Middle frontal gyrus (tissue), 1 donor: ENCODE measurements at regions not wholly inside any gene's neighbourhood (a gene's known extent, or its start where the extent isn't known, plus 50 kb on each side); places are given as distances from the start of the nearest gene placed in this dataset.

Experiments used
- DNase-seq: peaks from one replicate; pipeline ENCODE4 v3.0.0-alpha.2; 2015; ENCODE audit warnings: low spot score; ENCODE audit errors: extremely low spot score

GRCh38 chr14:81829447-81829846 lies 295.8 kb upstream of the SEL1L start:
- DNase-seq: no peak

GRCh38 chr14:81831128-81831820 lies 297.6 kb upstream of the SEL1L start:
- DNase-seq: no peak

DNA sequence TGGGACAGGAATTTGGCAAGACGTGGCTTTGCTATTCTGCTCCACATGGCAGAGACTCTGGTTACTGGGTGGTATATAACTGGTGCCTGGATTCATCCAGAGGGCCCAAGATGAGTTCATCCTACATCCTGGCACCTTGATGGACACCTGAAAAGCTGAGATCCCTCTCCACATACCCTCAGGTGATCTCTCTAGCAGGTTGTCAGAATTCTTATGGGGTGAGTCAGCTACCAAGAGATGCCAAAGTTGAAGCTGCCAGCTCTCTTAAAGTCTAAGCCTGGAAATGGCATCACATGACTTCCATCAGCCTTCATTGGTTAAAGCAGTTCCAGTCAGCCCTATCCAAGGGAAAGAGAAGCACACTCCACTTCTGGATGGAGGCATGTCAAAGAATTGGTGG lies 300.7 kb upstream of the SEL1L start:
- no peak for DNase-seq

GRCh38 chr14:81837304-81837703 lies 303.7 kb upstream of the SEL1L start:
- DNase-seq: no peak

- no peak for DNase-seq
Measured at GRCh38 chr14:81839056-81839455, 305.4 kb upstream of the SEL1L start.

DNA sequence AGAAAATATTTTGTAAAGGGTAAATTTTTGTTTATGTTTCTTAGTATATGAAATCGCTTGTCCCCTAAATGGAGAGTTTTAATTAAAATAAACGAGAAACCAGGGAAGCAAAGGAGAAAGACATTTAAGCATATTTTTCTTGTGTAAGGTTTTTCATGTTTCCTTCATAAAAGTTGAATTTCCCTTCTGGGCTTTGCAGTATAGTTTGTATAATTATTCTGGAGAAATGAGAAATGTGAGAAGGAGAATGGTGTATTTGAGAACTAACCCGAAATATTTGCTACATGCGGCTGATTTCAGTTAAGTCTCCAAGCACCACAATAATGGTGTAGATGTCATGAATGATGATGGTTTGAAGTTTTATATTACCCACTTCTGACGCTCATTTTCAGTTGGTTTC lies 307.7 kb upstream of the SEL1L start:
- DNase-seq: no peak

DNA sequence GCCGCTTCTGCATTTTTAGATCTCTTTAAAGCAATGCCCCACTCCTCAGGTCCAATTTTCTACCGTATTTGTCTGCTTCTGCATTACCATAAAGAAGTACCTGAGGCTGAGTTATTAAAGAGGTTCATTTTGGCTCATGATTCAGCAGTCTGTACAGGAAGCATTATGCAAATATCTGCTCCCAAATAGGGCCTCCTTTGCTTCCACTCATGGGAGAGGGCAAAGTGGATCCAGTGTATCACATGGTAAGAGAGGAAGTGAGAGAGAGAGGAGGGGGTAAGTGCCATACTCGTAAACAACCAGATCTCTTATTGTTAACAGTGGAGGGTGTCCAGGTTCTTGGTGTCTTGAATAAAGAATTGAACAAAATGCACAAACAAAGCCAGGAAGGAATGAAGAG lies 316.1 kb upstream of the SEL1L start:
- no peak for DNase-seq

GRCh38 chr14:81855007-81855406 lies 321.4 kb upstream of the SEL1L start:
- no peak for DNase-seq

DNA sequence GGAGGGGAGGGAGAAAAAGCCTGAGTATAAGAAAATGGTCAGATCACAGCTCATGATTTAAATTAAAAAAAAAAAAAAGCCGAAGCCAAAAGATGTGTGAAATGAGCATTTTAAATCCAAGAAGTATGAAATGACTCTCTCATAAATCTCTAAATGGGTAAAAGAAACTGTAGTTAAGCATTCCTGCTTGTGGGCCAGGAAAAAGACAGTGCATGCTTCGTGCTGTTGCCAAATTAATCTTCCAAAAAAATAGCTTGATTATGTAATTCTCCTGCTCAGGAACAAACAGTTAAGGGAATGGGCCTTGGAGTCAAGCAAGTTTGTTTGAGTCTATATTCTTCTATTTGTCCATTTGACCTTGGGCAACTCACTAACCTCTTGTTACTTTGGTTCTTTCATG lies 325.4 kb upstream of the SEL1L start:
- no peak for DNase-seq

GRCh38 chr14:81868172-81868571 lies 334.5 kb upstream of the SEL1L start:
- no peak for DNase-seq

DNA sequence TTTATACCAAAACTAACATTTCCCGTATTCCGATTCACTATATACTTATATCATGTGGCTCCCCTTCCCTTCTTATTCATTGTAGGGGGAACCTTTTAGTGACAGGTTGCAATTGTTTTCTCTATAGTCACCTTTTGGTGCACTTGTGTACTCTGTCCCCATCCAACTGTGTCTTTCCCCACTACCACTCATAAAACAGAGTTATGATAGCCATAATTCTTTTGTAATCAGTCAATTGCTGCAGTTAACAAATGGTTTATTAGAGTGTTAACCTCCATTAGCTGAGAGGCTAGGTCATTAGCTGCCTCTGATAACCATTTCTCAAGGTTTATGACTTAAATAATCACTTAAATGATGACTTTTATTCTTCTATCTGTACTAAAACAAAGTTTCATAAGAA lies 338.1 kb upstream of the SEL1L start:
- DNase-seq: no peak

DNA sequence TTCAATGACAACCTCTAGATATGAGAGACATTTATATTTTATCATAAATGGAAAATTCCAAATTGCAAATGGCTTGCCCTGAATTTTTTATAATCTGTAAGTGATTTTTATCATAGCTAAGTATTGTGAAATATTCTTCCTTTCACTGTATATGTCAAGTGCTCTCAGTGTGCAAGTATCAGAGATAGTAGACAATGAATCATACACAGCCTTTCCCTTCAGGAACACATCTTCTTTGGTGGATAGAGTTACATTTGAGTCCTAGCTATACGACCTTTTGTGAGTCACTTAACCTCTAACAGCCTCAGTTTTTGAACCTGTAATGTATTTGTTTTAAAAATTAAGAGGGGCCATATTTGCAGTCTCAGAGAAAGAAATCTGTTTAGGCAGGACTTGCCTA lies 350.7 kb upstream of the SEL1L start:
- no peak for DNase-seq

DNA sequence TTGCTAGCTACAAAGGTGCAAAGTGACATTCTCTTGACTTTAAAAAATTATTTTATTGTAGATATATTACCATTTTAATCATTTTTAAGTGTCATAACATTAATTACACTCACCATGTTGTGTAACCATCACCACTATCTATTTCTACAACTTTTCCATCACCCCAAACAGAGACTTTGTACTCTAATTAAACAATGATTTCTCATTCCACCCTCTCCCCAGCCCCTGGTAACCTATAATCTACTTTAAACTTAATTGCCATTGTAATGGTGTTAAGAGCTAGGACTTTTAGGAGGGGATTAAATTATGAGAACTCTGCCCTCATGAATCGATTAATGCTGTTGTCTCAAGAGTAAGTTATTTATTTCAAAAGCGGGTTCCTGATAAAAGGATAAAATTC lies 352.9 kb upstream of the SEL1L start:
- DNase-seq: no peak

DNA sequence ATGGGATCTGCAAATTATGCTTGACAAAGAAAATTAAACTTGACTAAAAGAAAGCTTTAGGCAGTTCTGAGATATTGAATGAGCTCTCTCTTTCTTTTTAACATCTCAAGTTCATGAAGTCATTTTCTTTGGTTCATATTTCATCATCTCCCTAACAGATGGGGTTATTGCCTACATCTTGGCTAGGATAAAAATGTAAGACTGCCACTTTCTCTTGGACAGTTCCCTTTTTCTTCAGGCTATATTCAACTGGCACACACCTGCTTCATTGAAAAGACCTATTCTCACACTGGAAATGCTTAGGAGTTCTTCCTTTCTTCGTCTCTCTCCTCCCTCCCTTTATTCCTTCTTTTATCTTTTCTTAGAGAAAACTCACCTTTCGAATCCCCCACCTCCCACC lies 355.9 kb upstream of the SEL1L start:
- DNase-seq: no peak

DNA sequence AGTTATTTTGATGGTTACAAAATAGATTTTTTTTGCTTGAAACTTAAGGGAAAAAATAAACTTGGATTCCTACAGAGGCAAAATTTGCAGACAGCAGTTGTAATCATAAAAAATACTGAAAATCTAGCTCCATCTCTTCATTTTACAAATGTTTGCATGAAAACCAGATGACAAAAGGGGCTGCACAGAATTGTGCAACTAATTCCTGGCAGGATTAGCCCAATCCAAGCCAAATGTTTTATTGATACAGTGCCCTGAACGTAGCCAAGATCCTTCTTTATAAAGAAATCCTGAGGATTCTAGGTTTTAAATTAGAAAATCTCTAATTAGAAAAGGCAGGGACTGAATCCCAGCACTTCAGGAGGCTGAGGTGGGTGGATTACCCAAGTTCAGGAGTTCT lies 356.4 kb upstream of the SEL1L start:
- no peak for DNase-seq

- DNase-seq: no peak
Measured at GRCh38 chr14:81903477-81903876, 369.8 kb upstream of the SEL1L start.

DNA sequence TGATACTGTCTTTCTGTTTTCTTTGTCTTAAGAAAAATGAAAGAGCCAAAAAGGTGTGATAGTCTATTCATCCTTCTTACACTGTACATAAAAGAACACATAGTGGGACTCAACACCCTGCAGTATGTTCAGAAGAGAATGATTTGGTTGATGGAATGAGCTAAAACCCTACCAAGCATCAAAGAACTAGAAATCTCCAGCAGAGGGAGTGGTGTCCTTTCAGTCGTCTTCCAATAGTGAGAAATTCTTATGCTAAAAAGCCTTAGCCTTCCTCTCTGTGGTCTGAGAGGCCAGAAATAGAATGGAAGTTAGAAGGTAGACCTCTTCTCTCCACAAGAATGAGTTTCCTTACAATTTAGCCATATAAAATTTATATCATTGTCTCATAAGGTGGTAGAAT lies 393.4 kb upstream of the SEL1L start:
- no peak for DNase-seq

GRCh38 chr14:81931828-81932227 lies 398.2 kb upstream of the SEL1L start:
- no peak for DNase-seq

DNA sequence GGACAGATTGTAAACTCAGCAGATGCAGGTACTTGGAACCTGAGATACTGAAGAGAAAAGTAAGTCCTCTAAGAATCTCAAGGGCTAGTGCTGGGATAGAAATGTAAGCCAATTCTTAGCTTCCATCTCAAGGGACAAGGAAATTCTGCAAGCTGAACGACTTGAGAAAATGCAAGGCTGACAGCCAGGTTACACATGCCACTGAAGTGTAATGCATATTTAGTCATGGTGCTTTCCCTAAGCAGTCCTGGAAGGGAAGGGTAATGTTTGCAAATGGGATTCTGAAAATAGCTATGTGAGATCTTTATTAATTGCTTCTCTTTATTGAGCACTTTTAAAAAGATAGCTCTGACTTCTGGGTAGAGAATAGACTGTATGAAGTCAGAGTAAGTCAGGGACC lies 402.7 kb upstream of the SEL1L start:
- no peak for DNase-seq

DNA sequence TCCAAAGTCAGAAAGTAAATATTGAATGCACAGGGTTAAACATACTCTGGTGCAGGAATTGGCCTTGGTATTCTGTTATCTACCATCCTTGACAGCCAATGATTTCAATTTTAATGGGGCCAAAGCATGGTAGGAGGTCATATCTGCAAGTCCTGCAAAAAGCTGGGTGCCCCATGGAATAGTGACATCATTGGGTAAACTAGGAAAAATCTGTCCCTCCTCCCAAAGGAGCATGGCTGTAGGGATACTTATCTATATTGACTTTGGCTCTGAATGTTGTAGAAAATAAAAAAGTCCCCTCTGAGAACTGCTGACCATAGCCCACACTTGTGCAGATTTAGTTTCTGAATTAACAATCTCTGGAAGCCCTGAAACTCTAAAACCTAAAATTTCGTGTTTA lies 403.2 kb upstream of the SEL1L start:
- DNase-seq: no peak

GRCh38 chr14:81938341-81938740 lies 404.7 kb upstream of the SEL1L start:
- DNase-seq: no peak

DNA sequence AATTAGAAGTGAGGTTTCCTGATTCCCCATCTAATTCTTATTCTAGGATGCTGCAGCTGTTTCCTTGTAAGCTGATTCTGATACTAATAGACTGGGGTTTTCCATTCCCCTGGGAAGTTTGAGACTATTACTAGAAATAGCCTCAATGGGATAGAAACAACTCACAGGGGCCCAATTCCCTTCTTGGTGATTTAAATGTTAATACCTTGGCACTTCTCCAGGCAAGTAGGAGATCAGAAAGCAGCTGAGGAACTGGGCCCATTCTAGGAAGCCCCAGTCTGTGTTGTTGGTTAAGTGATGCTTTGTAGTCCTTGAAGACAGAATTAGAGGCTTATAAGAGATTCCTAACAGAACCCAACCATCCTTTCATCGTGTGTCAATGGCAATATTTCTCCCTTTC lies 407.0 kb upstream of the SEL1L start:
- DNase-seq: no peak

DNA sequence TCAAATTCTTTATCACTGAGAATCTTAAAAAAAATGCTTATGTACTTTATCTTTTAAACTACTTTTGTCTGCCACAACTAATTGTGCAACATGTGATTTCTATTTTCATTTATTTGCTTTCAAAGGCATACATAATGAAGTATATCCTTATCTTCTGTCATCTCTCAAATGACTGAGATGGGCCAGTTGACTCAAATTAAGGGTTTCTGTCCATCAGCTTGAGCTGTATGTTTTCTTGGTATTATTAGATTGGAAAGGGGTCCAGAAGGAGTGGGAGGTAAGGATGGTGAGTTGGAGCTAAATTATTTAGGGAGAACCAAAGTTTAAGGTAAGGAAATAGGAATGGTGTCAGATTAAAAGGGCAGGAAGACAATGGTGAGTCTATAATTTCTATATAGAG lies 408.4 kb upstream of the SEL1L start:
- DNase-seq: no peak

DNA sequence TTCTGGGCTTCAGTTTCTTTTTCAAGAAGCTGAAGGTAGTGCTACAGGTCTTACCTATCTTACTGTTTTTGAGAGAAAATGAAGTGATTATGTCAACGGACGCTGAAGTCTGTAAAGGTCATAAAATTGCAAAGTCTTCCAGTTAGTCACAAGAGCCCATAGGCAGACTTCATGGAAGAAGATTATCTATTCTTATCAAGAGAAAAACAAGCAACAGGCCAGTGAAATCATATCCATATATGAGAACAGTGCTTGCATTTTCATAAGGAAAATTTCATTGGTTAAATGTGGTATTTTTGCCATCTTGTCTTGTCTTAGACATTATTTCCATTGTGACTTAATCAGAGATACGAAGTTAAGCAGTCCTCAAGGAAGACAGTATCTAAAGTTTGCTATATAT lies 412.7 kb upstream of the SEL1L start:
- no peak for DNase-seq
